Panc1 (cell line): ENCODE measurements at regions not wholly inside any gene's neighbourhood (a gene's known extent, or its start where the extent isn't known, plus 50 kb on each side); places are given as distances from the start of the nearest gene placed in this dataset.
A peak's percentile ranks its signal among the peaks of the same experiment; 100 is the strongest.

ENCODE experiments used
- ATAC-seq: fragments of 200-7000 bp; cut with Tn5 transposase; 2 replicates; pipeline ENCODE4 v1.9.1; 2020; ENCODE audit warnings: mild to moderate bottlenecking, moderate library complexity
- BruUV-seq: library from RNA; stranded (reverse); fragments of 400-500 nt; replicated peaks from 2 replicates; lab custom pipeline; 2021; lab: Mats Ljungman, UMichigan
- CTCF ChIA-PET: fragments of 300-600 bp; sonication (Branson Sonifier 250); formaldehyde crosslinking; loops from one replicate; lab custom pipeline; 2022; ENCODE audit warnings: antibody characterized with exemption; lab: Charles Lee
- POLR2A ChIA-PET: fragments of 300-600 bp; sonication (Branson Sonifier 250); formaldehyde crosslinking; loops from one replicate; lab custom pipeline; 2022; ENCODE audit warnings: antibody characterized with exemption; lab: Charles Lee
- DNase-seq: peaks from one replicate; pipeline ENCODE4 v3.0.0-alpha.2; 2010; ENCODE audit warnings: low read depth, low spot score
- H3K27ac ChIP-seq: 2 replicates; pipeline ENCODE4 v1.5.1; 2011; ENCODE audit warnings: mild to moderate bottlenecking, low read length, inconsistent platforms
- H3K27me3 ChIP-seq: fragments of 200-500 bp; sonication (Bioruptor generic); 2 replicates; pipeline ENCODE4 v1.6.0; 2014; ENCODE audit warnings: low read length, inconsistent platforms; ENCODE audit not compliant: control insufficient read depth, insufficient read depth
- H3K36me3 ChIP-seq: fragments of 200-500 bp; sonication (Bioruptor generic); 2 replicates; pipeline ENCODE4 v1.5.1; 2014; ENCODE audit warnings: inconsistent platforms, mild to moderate bottlenecking, low read length, moderate library complexity; ENCODE audit not compliant: control insufficient read depth, insufficient read depth
- H3K4me1 ChIP-seq: 2 replicates; pipeline ENCODE4 v1.5.1; 2011; ENCODE audit warnings: inconsistent platforms, mild to moderate bottlenecking, low read length, moderate library complexity; ENCODE audit not compliant: control insufficient read depth, insufficient read depth
- H3K4me3 ChIP-seq, 2 experiments: 2 replicates each; pipeline ENCODE4 v1.5.1; 2011 to 2012; ENCODE audit warnings: low read depth in 2 of 2, low read length in 2 of 2, mild to moderate bottlenecking in 2 of 2, inconsistent platforms in 1 of 2, moderate library complexity in 1 of 2
- H3K9me3 ChIP-seq: fragments of 200-500 bp; sonication (Bioruptor generic); 2 replicates; pipeline ENCODE4 v1.5.1; 2014; ENCODE audit warnings: low read depth, mild to moderate bottlenecking, inconsistent platforms, low read length, moderate library complexity; ENCODE audit not compliant: control insufficient read depth, insufficient read depth
- CTCF ChIP-seq: fragments of 450-650 bp; IDR thresholded peaks from 2 replicates; pipeline ENCODE4 v1.5.1; 2017; ENCODE audit warnings: mild to moderate bottlenecking
- POLR2AphosphoS5 ChIP-seq: IDR thresholded peaks from 2 replicates; pipeline ENCODE4 v1.6.1; 2012; ENCODE audit warnings: mild to moderate bottlenecking, low read depth, low read length, moderate library complexity
- REST ChIP-seq, 2 experiments: IDR thresholded peaks; 2 replicates each; pipeline ENCODE4 v1.6.1; 2011 to 2012; ENCODE audit warnings: low read depth in 2 of 2, control low read depth in 1 of 2, low read length in 1 of 2, mild to moderate bottlenecking in 1 of 2, moderate library complexity in 1 of 2; ENCODE audit not compliant: insufficient read depth in 1 of 2
- SIN3A ChIP-seq: IDR thresholded peaks from 2 replicates; pipeline ENCODE4 v1.6.1; 2012; ENCODE audit warnings: low read depth, mild to moderate bottlenecking, low read length, moderate library complexity, borderline replicate concordance; ENCODE audit not compliant: insufficient read depth
- TCF7L2 ChIP-seq: IDR thresholded peaks from 2 replicates; pipeline ENCODE4 v1.6.1; 2011; ENCODE audit warnings: mild to moderate bottlenecking, low read depth, low read length, inconsistent platforms
- in situ Hi-C: cut with HindIII; loops from 2 replicates; pipeline ENCODE4 v1.10.0; 2016; ENCODE audit warnings: low sequenced_read_pairs, low pct_unique_long_range_greater_than_20kb
- intact Hi-C: fragments of 100-400 bp; cut with micrococcal nuclease; formaldehyde crosslinking; loops from one replicate; pipeline ENCODE4 v1.10.0; 2022; ENCODE audit not compliant: unreplicated experiment

GRCh38 chr2:220277445-220277975, 650.1 kb downstream of the SLC4A3 start:
- Histone ChIP-seq H3K36me3 (no peaks in the 10 kb centered on the region), H3K27ac (peak overlapping the region; percentile 54; the same call in 1 of the 2 replicates), H3K9me3 (no peaks in the 10 kb centered on the region), H3K4me1 (no peaks in the 10 kb centered on the region), H3K4me3 (no peak overlapping the region), H3K27me3 (no peaks in the 10 kb centered on the region)
- TF ChIP-seq TCF7L2, result peak; percentile 68; the same call in 1 of the 2 replicates
- TF ChIP-seq CTCF, result no peak
- ATAC-seq (peak; percentile 90), DNase-seq (peak; percentile 46)
- BruUV-seq, result no TSS peak
- intact Hi-C loops, result no loop called here
- POLR2A ChIA-PET, result no interaction called here
- in situ Hi-C loops, result no loop called here
- CTCF ChIA-PET, result no interaction called here

- intact Hi-C loops, result no loop called here
- H3K4me1 ChIP-seq, result no peaks in the 10 kb centered on the region
Measured at GRCh38 chr2:220278022-220278421, 650.6 kb downstream of the SLC4A3 start.

More at GRCh38 chr2:220278022-220278421, 650.6 kb downstream of the SLC4A3 start:
- ChIA-PET CTCF (no interaction called here), POLR2A (no interaction called here)
- in situ Hi-C loops, result no loop called here
- Histone ChIP-seq H3K27me3 (no peaks in the 10 kb centered on the region), H3K27ac (no peak overlapping the region), H3K9me3 (no peaks in the 10 kb centered on the region), H3K36me3 (no peaks in the 10 kb centered on the region), H3K4me3 (no peak overlapping the region)
- BruUV-seq, result no TSS peak
- TF ChIP-seq TCF7L2, result no peak; the same call in 1 of the 2 replicates
- no peak for TF ChIP-seq POLR2AphosphoS5
- TF ChIP-seq CTCF, result no peak
- TF ChIP-seq REST (IDR thresholded peaks at IDR 0.05; ENCODE audit: insufficient read depth in 1 of 2, low read depth in 2 of 2, low read length in 1 of 2), result no peak
- TF ChIP-seq SIN3A, result no peak
- DNase-seq (no peak), ATAC-seq (peak; percentile 56)
